HG03571 (cell line): ENCODE measurements at regions not wholly inside any gene's neighbourhood (a gene's known extent, or its start where the extent isn't known, plus 50 kb on each side); places are given as distances from the start of the nearest gene placed in this dataset.

Source experiments
- ATAC-seq: cut with Tn5 transposase; IDR thresholded peaks from one replicate; pipeline ENCODE4 v1.9.1; 2021; ENCODE audit not compliant: unreplicated experiment

DNA sequence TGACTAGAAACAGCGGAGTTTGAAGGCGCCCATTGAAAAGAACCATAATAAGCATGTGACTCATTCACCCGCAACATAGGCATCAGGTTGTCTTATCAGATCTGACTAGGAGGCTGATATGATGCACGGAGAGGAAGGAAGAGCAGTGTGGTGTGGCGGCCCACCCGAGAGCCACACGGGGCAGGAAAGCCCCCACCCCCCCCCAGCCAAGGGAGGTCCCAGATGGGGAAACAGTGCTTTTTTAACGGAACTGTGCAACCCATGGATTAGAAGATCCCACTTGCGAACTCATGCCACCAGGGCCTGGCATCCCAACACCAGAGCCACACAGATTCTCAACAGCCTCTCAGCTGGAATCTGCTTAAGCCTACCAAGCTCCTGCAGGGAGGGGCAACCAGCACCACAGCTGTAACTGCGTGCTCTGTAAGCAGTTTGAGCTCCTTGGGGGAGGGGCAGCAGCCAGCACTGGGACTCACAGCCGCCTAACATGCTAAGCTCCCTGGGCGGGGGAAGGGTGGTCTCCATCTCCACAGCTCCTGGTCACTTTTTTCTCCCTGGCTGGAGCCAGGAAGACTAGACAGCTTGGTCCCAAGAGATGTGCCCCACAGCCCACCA lies 466.2 kb downstream of the PDGFC start:
- ATAC-seq: no peak

DNA sequence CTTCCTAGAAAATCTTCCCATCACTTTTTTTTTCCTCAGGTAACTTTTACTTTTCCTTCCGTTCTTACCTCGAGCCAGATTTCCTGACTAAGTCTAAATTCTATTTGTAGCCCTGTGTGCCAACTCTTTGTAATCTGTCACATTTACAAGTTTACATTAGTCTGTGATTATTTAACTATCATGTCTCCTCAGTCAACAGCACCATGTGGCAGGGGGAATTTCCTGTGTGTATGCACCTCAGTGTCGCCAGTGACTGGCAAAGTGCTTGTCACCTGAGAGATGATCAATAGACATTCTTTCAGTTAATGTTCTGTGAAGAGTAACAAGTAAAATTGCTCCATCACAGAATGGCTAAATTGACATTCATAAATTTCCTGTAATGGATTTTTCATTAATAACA lies 468.5 kb downstream of the PDGFC start:
- no peak for ATAC-seq

DNA sequence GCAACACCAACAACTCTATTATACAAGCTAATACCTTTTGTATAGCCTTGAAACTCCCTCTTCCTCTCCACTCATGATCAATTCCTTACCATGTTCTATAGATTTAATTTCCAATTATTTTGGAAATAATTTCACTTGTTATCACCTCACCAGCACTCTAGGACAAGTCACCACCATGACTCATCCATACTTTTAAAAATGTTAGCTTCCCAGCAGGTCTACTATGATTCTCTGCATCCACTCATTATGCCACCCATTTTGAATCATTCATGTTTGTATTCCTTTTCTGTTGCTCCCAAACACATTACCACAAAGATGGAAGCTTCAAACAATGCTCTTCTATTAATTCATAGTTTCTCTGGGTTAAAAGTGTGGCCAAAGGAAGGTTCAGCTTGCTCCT lies 469.6 kb downstream of the PDGFC start:
- no peak for ATAC-seq

DNA sequence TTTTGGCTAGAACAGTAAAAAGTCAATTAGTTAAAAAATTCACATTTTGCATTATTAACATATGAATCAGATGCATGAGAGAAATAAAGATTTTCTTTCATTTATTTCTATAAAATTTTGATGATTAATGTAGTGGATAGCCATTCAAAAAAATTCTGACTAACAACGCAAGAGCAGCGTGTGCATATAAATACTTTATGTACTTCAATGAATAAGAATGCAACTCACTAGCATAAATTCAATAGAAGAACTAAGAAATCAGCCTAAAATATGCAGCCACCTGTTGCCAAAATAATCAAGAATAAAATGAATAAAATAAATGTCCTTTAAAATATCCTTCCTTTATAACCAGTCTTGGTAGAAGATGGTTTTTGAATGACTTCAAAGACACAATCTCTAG lies 471.9 kb downstream of the PDGFC start:
- no peak for ATAC-seq

DNA sequence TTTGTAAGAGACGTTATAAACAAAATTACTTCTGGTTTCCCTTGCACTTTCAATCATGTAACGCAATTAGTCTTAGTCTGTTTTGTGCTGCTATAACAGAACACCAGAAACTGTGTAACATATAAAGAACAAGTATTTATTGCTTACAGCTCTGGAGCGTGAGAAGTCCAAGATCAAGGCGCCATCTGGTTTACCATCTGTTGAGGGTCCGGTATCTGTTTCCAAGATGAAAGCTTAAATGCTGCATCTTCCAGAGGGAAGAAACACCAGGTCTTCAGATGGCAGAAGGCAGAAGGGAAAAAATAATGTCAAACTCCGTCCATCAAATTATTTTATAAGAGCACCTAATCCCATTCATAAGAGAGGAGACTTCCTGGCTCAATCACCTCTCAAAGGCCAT lies 474.1 kb downstream of the PDGFC start:
- no peak for ATAC-seq

DNA sequence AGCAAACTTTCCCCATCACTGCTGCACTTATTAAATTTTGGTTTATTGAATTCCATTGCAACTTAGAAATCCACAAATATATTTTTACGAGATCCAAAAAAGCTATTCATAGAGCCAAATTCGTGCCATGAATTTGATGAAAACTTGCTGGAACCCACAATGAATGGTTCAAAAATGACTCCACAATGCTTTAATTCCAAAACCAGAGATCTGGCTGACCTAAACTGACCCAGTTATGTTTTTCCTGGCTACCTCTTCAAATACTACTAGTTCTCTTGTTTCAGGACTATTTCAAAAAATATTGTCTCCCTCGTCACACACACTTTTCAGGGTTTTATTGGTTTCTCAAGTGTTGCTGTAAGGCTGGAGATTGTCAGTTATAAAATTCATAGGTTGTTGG lies 474.8 kb downstream of the PDGFC start:
- no peak for ATAC-seq

DNA sequence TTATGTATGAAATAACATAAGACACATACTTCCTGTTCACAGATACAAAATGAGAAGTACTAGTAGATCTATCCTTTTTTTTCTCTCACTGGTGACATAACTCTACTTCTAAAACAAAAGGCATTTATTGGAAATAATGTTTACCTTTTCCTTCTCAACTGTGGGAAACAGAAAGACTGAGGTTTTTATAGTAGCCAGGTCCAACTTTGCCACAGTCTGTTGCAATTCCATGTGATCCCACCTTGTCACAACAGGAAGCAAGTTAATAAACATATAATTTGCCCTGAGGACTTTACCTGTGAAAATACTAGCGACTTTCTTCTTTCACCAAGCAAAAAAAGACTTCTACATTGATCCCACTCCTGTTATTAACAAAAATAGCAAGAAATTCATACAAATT lies 475.8 kb downstream of the PDGFC start:
- ATAC-seq: no peak

DNA sequence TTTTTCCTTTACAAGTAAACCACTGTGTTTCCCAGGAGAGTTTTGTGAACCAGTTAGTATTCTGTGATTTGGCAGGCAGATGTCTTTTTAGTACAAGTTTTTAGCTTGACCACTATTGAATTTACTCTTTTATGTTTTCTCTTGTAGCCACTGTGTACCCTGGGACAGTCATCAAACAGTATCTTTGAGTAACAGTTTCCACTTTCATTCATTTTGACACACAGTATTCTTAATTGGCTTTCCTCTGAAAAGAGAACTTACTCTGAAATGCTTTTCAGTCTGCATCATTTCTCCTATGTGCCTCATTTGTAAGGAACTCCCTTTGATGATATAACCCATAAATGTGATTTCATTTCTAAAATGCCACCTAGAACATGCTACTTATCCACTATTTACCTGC lies 476.5 kb downstream of the PDGFC start:
- no peak for ATAC-seq

DNA sequence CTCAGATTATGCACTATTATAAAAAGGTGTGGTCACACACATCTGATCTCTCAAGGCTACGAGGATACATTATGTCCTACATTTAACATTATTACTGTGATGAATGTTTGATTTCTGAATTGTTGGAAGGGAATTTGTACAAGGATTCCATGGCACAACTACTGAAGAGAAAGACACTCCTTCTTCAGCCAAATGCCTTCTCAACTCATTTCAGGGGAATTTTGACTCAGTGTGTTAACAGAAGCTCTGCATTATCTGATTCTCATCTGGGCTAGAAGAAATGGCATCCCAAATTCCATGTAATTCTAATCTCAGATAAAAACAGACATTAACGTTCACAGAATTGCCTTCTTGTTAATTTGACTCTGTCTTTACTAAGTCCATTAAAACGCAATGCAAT lies 477.7 kb downstream of the PDGFC start:
- ATAC-seq: no peak

DNA sequence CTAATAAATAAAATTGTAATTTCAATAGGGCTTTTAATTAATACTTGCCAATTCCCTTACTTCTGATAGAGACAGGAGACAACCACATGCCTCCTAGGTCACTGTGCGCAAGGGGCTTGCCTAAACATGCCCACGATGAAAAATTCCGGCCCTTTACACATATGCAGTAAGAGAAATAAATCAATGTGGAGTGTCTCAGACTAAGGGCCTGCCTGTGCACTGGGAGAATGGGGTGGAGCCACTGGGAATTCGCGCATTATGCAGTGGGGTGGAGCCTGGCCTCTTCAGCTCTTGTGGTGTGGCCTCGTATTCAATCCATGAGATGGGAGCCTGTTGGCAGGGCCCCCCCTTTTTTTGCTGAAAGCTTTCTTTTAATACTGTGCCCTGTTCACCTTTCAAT lies 484.5 kb downstream of the PDGFC start:
- no peak for ATAC-seq

DNA sequence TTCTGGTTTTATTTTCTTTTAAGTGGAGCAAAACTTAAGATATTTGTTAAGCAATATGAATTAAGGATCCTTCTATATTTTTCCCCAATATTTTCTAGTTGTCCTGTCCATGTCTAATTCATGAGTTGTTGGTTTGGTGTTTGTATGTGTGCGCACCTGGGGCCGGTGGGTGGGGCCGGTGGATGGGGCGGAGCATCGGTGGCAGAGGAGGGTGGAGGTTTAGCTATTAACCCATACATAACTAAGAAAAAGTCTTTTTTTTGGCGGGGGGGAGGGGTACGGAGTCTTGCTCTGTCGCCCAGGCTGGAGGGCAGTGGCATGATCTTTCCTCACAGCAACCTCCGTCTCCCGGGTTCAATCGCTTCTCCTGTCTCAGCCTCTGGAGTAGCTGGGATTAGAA lies 489.8 kb downstream of the PDGFC start:
- ATAC-seq: no peak

DNA sequence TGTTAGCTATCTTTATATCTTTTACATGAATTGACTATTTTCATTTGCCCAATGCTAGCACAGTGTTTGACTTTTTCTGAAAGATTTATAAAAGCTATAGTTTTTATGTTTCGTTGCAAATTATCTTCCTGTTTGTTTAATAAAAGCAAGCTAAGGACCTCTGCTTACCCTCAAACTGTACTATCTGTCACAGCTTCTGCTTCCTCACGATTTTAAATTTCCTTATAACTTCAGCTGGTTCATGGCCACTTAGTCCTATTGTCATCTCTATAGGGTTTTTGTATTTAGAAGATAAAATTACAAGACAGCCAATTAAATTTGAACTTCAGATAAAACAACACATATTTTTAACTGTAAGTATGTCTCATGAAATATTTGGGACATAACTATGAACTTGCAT lies 494.0 kb downstream of the PDGFC start:
- ATAC-seq: no peak

DNA sequence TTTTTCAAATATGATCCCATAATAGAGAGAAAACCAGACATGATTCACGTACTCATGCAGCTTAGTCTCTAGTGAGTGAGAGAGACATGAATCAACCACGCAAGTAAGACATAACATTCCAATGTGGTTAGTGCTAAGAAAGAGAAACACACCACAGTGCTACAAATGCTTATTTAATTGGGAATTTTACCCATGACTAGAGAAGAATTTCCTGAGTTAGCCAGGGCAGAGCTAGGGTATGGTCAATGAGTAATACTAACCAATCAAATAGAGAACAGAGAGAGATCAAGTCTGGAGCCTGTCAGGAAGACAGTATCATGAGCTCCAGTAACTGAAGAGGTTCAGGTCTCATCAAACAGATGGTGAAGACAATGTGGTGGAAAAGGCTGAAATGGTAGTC lies 495.2 kb downstream of the PDGFC start:
- ATAC-seq: no peak

DNA sequence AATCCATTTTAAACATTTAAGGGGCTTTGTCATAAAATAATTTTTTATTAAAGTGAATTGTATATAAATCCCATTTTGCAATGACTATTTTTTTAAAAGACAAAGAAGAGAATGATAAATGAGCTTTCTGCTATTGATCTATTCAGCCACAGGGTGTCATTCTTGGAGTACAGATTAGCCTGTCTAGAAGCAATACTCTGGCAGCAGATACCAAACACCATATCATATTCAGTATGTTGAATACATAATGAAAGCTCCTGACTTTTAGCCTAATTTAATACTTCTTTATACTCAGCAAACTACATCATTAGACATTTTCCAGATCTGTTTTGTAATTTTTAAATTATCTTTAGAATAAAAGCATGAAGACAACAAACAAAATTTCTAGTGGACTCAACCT lies 496.3 kb downstream of the PDGFC start:
- ATAC-seq: no peak

DNA sequence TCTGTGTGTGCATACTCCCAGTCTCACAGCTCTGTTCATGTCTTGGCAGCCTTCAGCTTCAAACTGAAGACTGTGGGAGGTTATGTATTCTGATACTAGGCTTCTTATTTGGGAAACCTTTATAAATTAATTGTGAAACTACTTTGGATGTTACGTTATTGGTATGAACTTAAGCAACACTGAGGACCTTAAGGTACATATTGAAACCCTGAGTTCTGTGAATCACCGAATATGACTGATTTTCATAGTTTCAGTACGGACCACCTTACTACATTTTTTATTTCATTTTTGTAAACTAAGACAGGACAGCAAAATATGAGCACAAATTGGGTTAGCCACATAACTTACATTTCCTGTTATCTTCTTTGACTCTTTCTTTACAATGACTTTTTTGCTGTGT lies 498.4 kb downstream of the PDGFC start:
- ATAC-seq: no peak

DNA sequence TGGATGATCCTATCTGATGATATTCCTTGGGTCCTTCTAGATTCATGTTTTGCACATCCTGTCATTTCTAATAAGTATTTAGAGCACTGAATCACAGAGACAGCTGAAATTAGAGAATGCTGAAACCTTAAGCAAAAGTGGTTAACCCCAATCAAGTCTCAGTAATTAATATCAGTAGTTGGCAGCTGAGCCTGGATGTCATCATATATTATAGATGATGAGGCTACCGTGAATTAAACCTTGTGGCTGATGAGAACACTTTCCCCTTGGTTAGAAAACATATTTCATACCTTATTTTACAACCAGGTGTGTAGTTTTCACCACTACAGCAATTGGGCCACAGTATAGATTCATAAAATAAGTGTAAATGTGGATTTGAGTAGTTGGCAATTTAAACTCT lies 499.0 kb downstream of the PDGFC start:
- ATAC-seq: no peak

DNA sequence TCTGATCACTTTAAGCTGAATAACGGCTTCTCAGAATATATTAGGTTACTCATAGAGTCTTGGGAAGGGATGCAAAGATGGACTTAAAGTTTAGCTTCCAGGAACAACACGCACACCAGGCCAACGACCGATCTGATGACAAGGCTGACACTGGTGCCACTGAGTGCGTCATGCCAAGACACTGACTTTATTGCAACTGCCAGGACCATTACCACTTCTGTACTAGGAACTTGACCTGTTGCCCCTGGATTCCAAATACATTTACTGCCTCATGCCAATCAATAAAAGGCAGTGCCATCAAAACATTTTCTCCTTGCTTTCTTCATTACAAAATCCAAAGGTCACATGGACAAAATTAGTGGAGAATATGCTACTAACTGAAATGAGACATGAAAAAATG lies 505.9 kb upstream of the CTSO start:
- ATAC-seq: no peak

DNA sequence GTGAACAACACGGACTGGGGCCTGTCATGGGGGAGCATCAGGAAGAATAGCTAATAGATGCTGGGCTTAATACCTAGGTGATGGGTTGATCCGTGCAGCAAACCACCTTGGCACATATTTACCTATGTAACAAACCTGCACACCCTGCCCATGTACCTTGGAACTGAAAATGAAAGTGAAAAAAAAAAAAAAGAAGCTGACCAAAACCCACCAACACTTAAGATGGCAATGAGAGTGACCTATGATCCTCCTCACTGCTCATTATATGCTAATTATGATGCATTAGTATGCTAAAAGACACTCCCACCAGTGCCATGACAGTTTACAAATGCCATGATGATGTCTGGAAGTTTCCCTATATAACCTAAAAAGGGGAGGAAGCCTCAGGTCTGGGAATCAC lies 503.2 kb upstream of the CTSO start:
- ATAC-seq: no peak

DNA sequence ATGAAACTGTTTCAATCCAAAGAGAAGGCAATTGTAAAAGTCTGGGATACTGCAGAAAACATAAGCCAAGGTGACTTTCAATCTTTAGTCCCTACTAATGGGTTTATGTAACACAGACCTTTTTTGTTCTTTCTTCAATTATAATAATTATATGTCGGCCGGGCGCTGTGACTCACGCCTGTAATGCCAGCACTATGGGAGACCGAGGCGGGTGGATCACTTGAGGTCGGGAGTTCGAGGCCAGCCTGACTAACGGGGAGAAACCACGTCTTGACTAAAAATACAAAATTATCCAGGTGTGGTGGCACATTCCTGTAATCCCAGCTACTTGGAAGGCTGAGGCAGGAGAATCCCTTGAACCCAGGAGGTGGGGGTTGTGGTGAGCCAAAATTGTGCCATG lies 489.8 kb upstream of the CTSO start:
- no peak for ATAC-seq

DNA sequence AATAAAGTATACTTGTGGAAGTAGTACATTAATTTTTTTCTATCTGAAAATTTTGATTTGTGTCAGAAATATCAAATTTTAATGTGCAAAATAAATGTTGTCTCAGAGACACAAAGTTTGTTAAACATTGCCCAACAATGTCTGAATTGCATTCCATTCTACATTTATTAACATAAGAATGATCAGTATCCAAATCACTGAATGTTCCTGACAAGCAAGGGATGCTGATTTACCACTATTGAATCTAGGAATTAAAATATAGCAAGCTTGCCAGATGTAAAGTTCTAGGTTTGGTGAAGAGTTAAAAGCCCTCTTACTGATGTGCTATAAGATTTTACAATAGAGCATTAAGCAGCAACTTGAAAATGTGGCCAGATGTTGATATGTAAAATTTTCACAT lies 489.2 kb upstream of the CTSO start:
- no peak for ATAC-seq

DNA sequence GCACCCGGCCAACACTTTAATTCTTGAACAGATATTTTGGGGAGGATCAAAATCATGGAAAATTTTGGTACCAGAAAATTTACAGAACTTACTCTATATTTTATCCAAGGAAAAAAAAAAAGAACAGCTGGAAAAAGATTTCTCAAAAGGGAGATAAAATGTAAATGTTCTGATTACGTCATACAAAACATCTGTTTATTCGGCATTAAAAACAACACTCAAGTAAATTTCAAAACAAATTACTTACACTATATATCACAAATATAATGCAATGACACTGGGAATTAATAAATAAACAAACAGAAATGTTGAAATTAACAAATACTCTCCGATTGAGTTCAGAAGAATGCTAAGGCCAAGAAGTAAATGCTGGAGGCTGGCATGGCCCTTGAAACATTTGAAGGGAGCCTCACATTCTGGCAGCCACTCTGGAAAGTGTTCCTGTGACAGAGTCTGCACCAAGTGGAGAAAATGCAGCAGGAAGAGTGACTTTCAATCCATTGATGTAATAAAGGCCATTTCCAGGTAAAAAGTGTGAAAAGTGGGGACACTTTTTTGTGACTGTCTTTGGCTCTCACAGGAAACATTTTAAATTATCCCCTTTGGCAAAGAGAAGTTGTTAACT lies 486.0 kb upstream of the CTSO start:
- no peak for ATAC-seq

DNA sequence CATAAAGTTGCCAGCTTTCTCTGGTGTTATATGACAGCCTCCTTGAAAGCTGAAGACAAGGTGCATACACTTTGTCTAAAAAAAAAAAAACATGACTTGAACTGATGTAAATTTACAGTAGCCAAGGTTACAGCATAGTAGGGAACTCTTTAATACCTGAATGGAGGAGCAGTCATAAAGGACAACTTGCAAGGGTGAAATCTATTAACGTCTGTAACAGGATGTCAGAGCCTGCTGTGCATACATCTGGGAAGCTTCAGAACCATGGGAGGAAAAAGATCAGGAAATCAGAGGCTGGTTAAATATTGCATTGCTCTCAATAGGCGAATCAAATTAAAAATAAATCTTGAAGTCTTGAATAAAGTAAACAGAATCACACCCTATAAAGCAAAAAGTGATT lies 484.0 kb upstream of the CTSO start:
- no peak for ATAC-seq

DNA sequence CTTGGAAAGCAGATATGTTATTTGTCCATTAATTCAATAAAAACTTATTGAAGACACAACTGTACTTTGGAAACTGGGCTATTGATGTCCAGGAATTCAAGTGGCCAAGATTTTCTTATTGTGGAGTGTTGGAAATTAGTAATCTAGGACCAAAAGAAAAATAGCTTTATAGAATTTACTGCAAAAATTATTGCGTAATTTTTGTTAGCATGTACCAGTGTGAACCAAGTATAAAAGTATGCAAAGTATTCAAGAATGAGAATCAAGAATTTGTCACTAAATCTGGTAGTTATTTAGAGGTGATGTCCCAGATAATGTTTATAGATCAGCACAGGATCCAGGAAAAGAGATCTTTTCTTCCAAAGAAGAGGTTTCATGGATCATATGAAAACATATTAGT lies 468.9 kb upstream of the CTSO start:
- ATAC-seq: no peak
